HG03442 (cell line): ENCODE measurements at regions not wholly inside any gene's neighbourhood (a gene's known extent, or its start where the extent isn't known, plus 50 kb on each side); places are given as distances from the start of the nearest gene placed in this dataset.
"Not testable (repeated sequence)": the region's sequence is repeated elsewhere in the genome, so short reads cannot be mapped to it uniquely, and the experiment has no call there.

ENCODE experiments used
- ATAC-seq: cut with Tn5 transposase; IDR thresholded peaks from one replicate; pipeline ENCODE4 v1.9.1; 2021; ENCODE audit warnings: mild to moderate bottlenecking, moderate library complexity; ENCODE audit not compliant: unreplicated experiment

DNA sequence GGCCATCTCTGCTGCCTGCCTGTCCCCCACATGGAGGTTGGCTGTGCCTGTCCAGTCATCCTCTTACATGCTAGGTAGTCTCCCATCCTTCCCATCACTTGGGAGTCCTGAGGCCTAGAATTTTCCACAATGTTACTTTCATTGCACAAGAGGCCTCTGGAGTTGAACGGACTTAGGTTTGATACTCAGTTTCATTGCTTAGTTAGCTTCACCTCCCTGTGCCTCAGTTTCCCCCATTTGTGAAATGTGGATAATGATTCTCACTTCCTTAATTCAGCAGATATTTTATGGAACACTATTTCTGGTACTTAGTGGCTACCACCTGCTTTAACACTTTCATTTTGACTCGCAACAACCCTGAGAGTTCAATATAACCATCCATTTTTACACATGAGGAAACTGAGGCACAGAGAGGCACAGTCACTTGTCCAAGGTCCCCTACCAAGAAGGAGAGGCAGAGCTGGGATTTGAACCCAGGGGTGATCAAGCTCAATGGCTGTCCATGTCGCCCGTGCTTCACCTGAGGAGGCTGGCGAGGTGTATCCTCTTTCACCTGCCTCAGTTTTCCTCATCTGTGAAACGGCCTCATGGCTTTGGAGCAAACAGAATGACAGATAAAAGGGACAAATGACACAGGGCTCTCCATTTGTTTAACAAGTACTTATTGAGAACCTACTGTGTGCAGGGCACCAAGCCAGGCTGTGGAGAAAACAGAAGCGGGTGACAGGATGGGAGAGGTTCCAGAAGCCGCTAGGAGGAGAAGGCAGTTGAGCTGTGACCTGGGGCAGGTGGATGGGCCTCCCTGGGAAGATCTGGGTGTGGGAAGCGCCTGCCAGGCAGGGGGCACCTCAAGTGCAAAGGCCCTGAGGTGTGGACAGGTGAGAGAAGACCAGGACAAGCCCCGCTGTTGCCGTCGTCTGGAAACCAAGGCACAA, 154.3 kb upstream of the PTPN1 start:
- no peak for ATAC-seq

DNA sequence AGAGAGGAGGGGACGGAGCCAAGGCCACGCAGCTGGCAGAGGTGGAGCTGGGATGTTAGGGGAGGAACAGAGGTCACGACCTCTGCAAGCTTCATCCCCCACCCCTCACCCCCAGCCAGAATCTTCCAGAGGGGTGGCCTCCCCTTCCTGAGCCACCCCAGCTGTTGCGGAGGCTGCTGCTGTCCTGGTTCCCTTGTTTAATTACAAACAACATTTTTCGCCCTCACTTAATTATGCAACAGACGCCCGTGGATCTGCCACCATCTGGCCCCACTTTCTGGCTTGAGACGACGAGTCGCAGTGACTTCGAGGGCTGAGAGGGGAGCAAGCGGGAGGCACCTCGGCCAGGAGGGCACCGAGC, 153.7 kb upstream of the PTPN1 start:
- no peak for ATAC-seq

DNA sequence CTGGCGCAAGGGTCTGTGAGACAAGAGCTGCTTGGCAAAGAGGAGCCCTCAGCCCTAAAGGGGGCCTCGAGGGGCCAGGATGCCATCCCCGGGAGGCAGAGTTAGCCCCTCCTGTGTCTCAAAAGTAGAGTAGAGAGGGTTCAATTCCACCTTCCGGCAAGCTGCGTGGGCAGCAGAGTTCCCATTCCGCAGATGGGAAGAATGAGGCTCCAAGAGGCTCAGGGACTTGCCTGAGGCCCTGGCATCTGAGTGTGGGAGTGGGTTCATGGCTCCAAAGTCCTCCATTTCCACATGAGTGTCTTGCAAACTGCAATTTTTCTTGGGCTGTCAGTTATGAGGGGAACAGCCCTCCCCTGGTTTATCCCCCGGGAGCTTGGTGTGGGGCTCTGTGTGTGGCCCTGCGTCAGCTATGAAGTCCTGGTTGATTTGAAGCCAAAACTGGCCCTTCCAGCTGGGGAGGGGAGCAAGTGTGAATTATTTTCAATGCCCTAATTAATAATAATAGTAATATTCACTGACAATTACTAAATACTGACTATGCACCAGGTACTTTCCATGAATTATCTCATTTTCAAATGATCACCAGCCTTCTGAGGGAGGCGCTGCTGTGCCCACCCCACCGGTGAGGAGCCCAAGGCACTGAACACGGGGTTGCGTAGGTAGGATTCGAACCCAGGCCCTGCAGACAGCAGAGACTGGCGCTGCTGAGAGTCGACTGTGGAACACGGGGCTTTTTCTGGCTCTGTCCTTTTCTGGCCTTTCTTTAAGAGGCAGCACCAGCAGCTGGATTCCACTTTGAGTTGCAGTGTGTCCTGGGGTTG, 153.0 kb upstream of the PTPN1 start:
- no peak for ATAC-seq

DNA sequence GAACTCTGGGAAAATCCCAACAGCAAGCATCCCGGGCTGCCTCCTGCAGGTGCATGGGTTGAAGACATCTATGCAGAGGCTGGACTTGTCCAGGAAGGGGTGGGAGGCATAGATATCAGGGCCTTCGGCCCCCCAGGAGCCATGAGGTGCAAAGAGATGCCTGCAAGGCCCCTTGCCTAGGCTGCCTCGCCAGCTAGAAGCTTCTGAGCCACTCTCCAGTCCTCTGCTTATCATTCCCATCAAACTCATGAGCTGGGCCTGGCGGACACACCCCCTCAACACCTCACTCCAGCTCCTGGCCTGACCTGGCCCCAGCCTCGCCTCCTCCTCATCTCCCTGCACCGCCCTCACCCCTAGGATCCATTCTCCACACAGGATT, 152.4 kb upstream of the PTPN1 start:
- no peak for ATAC-seq

DNA sequence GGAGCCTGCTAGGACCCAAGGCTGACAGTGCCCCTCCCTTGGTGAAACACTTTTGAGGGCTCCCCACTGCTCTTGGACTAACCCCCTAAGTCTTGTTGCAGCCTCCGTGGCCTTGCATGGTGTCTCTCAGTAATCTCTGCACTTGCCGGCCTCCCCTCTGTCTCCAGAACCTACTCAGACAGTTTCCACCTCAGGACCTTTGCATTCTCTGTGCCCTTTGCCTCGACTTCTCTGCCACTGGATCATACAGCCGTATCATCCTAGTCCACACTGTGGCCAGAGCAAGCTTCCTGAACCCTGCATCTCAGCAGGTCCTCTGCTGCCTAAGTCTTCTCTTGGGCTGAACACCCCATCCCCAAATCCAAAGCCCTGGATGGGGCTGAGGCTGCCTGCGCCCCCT, 152.0 kb upstream of the PTPN1 start:
- ATAC-seq = no peak

DNA sequence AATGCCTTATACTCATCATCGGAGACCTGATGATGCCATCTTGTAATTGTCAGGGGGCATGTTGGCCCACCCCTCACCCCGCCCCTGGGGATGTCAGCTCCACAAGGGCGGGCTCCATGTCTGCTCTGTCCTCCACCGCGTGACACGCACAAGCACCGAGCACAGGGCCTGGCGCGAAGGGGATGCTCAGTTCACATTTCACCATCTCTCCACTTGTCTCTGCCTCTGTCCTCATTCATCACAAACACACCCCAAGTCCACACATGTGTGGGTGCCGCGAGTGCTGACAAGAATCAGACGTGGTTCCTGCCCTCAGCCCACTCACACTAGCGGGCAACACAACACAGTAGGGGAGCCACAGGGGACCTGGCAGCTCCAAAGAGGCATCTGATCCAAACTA, 151.2 kb upstream of the PTPN1 start:
- no peak for ATAC-seq

DNA sequence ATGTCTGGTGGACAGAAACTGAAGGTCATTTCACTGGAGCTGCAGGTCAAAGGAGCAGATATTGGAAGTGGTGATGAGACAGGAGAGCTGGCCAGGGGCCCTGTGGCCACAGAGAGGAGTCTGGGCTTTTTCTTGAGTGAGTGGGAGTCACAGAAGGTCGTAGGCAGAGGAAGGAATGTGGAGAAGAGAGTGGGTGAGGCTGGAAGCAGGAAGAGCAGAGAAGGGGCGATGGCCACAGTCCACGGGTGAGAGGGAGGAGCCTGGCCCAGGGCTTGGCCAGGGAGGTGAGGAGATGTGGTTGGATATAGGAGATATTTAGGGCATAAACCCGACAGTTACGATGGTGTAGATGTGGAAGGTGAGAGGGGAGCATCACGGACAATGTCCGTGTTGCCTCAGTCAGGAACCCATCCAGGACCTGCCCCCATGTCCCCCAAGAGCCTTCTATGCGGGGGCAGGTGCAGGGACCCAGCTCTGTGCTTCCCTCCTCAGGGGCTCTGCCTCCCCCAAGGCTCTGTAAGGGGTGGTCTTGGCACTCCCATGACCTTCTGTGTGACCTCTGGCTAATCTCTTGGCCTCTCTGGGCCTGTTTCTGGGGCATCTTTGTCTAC, 150.5 kb upstream of the PTPN1 start:
- ATAC-seq = no peak

DNA sequence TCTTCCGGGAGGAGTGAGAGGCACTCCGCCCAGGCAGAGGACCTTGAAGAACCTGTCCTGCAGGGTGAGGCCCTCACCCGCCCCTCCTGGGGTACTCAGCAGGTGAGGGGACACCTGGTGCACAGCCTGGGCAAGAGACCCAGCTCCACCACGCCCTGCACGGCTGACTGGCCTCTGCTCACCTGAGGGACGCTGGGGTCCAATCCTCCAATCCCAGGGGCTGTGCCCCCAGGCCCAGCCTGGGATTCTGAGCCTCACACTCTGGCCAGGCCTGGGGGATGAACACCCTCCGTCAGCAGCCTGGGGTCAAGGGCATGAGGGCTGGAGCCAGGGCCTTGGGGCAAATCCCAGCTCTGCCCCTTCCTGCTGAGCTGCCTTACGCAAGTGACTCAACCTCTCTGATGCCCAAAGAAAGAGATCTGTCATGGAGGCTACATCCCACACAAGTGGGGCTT, 149.9 kb upstream of the PTPN1 start:
- no peak for ATAC-seq

DNA sequence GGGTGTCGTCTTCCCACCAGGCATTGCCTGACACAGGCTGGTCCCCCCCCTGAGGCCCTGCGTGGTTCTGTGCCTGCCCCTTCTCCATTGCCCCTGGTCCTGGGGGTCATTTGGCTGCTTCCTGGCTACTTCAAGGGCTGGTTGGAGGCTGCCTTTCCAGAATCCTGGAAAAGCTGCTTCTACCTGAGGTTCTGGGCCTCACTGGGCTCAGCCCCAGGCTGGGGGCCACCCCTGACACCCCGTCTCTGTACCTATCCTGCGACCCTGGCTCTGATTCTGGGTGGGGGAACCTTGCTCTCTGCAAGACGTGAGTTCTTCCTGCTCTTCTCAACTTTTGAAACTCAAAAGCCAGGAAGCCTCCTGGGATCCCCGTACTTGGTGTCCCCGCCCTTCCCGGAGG, 149.3 kb upstream of the PTPN1 start:
- no peak for ATAC-seq

DNA sequence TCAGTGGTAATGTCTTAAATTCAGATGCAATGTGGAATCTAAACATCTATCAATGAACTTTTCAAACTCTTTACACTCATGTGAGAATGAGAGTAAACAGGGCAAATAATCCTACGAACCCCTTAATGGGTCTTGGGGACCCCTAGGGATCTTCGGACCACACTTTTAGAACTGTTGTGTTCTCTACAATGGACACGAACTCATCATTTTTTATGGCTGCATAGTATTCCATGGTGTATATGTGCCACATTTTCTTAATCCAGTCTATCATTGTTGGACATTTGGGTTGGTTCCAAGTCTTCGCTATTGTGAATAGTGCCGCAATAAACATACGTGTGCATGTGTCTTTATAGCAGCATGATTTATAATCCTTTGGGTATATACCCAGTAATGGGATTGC, 148.0 kb upstream of the PTPN1 start:
- ATAC-seq = not testable (repeated sequence)

DNA sequence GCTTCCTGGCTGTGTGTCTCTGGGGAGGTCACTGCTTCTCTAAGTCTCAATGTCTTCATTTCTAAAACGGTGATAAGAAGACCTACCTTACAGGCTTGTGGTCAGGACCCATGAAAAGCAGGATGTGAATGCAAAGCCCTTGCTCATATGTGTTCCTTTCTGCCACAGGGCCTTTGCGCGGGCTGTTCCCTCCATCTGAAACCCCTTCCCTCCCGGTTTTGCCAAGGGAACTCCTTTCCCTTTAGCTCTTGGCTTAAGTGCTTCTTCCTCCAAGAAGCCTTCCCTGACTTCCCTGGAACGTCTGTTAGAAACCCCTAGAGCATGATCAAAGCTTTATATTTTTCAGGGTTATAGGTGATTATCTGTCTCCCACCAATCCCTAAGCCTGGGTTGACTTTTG, 147.2 kb upstream of the PTPN1 start:
- no peak for ATAC-seq

DNA sequence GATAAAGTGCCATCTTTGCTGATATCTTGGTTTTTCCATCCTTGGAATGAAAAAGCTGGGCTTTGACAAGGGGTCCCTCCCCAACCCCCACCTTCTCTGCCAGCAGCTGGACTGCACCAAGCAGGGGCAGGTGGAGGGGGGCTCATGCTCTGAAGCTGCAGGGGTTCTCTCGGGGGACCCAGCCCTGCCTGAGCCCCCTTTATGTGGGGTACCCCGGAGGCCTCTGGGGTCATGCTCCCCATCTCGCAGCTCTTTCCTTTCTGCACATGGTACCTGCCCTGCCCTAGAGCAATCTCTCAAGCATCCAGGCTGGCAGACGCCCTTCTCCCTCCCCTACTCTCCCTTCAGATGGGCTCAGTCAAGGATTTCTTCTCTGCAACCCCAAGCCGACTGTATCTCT, 146.7 kb upstream of the PTPN1 start:
- no peak for ATAC-seq

DNA sequence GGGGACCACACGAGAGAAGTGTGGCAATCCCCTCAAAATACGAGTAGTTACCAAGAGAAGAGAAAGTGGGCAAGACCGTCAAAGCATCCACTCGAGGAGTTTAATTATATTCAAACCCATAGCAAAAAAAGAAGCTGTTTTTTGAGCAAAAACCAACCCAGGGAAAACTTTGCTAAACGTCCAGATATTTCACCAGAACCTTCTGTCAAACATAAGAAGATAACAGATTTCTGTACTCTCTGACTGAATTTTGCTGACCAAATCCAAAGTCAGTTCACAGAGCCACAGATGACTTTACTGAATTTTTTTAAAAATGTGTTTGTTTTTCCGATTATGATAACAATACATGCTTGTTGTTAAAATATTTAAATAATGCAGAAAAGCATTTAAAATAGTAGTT, 145.6 kb upstream of the PTPN1 start:
- ATAC-seq = no peak

DNA sequence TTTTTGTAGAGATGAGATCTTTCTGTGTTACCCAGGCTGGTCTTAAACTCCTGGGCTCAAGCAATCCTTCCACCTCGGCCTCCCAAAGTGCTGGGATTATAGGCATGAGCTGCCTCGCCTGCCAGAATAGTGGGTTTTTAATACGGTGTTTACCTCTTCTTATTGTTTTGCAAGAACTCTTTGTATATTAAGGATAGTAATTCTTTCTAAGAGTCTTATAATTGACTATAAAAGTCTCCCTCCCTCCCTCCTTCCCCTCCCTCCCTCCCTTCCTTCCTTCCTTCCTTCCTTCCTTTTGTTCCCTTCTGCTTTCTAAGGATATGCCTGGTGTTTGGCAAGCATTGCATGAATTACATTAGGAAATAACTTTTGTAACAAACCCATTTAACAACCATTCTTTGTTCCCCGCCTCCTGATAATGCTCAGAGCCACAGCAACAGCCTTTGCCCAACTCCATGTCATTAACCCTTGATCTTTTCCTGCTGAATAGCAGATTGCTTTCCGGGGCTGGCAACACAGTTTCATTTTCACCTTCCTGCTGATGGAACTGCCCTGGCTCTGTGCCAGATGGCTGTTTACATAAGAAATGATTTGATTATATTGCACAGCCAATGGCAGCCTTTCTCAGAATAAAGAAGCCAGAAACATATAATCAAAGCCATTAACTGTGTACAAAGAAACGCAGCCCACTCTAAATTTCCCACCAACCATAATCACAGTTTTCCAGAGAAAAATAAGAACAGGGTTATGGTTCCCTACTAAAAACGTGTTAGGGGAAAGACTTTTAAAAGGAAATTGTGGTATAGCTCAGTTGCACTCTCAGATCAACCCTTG, 143.7 kb upstream of the PTPN1 start:
- ATAC-seq = no peak

DNA sequence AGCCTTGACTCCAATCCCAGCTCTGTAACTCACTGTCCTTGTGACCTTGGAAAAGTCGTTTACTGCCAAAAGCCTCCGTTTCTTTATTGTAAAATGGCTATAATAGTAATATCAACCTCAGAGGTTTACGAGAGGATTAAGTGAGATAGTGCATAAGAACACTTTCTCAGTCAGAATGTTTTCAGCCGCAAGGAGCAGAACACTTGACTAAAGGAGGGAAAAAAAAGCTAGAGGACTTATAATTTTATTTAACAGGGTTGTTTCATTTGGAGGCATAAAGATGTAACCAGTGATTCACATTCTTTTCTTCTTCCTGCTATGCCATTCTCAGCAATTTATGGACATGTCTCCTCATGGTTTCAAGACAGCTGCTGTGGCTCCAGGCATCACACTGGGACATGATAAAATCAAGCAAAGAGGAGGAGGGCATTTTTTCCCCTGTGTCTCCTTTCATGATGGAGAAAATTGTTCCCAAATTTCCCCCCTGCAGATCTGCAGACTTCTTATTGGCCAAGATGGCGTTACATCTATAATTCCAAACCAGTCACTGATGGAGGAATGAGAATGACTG, 143.0 kb upstream of the PTPN1 start:
- ATAC-seq = no peak

DNA sequence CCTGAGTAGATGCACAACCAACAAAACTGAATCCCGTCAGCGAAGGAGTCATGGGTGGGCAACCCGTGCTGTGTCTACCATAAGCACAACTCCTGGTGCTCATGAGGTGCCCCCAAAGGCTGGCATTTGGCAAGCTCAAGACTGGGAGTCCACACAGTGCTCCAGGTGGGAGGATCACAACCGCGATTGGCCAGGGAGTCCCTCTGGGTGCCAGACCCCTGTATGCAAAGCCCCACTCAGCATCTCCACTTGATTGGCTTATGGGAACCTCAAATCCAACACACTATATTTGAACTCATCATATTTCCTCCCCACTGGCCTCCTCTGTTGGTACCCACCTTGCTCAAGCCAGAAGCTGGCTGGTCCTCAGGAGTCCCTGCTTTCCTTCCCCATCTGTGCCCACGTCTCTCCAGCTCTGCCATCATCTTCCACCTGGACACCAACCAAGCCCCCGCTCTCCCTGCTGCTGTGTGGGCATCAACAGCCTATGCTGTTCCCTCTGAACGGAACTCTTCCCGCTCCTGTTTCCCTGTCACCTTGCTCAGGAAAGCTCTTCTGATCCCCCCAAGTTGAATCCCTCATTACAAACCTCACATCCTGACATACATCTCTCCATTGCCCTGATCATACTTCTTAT, 142.3 kb upstream of the PTPN1 start:
- no peak for ATAC-seq

DNA sequence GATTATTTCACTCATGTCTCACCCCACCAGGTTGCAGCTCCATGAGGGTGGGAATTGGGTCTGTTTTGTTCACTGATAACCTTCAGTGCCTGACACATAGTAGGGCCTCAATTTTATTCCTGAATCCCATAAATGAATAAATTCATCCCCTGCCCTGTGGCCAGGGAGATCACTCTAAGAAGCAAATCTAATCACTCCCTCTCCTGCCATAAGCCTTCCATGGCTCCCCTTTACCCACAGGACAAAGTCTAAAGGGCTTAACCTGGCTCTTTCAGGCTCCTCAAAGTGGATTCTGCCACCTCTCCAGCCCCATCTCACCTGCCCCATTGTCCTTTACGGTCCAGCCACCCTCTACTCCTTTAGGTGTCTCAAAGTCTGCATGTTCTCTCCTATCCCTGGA, 141.8 kb upstream of the PTPN1 start:
- no peak for ATAC-seq

DNA sequence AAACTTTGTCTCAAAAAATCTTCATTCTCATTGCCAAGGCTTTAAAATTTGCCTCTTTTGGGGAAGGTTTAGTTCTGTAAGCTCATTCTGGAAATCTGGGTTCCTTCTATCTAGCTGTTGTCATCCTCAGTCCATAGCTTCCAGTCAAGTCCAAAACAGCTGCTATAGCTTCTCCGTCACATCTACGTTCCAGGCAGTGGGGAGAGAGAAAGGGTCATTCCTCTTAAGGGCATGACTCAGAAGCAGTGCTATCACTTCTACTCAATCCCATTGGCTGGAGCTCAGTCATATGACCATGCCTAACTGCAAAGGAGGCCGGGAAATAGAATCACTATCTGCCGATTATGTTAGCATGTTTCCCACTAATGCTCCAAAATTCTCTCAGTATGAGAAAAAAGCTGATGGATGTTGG, 141.4 kb upstream of the PTPN1 start:
- no peak for ATAC-seq

DNA sequence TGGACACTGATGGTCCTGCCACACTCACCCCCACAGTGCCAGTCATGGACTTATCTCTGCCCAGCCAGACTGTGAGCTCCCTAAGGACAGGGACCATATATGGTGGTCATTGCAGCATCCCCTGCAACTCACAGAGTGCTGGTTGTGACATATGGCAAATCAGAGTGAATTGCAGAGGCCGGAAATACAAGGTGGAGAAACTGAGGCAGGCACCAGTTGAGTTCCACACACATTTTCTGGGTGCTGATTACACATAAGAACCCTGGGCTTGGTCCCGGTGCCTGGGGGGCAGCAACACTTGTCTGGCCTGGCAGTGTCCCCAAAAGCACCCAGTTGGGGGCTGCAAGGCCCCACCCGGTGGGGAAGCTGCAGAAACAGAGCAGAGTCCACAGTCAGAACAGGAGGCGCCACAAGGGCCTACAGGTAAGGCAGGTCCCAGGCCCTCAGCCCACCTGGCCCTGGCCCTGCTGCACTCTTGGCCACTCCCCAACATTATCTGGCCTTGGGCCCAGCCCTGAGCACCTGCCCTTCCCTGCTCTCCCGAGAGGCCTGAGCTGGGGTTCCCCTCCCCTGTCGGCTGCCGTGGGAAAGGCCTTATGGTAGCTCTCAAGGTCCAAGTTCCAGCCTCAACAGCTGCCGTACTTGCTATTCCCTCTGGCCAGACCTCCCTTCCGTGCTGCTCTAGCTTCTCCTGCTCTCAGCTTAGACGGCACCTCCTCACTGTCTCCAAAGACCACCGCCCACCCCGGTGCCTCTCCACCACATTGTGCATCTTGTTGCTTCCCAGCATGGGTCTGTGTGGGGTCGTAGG, 140.8 kb upstream of the PTPN1 start:
- no peak for ATAC-seq
